PC-3 (cell line): ENCODE measurements at regions not wholly inside any gene's neighbourhood (a gene's known extent, or its start where the extent isn't known, plus 50 kb on each side); places are given as distances from the start of the nearest gene placed in this dataset.

Experiments used
- CTCF ChIP-seq: fragments of 300-600 bp; sonication (generic); conservative IDR thresholded peaks from 2 replicates; pipeline ENCODE4 v1.5.1; 2017; ENCODE audit warnings: antibody characterized with exemption, low read depth, mild to moderate bottlenecking, low read length
- EZH2 ChIP-seq: fragments of 300-600 bp; sonication (generic); IDR thresholded peaks from one replicate; pipeline ENCODE4 v1.6.1; 2017; ENCODE audit warnings: antibody characterized with exemption, mild to moderate bottlenecking, low read length; ENCODE audit not compliant: unreplicated experiment

GRCh38 chr10:42112331-42113157, 525.8 kb downstream of the ZNF33B start:
- TF ChIP-seq CTCF (no peak), EZH2 (no peak)
